GM23338 (cell line): ENCODE measurements at regions not wholly inside any gene's neighbourhood (a gene's known extent, or its start where the extent isn't known, plus 50 kb on each side); places are given as distances from the start of the nearest gene placed in this dataset.

Experiments
- ATAC-seq: fragments of 200-7000 bp; cut with Tn5 transposase; 3 replicates; pipeline ENCODE4 v1.9.1; 2020
- DNase-seq: peaks from one replicate; pipeline ENCODE4 v3.0.0-alpha.2; 2015; ENCODE audit warnings: low spot score
- H2AFZ ChIP-seq: fragments of 200-600 bp; sonication (generic); 2 replicates; pipeline ENCODE4 v1.8.0; 2016; ENCODE audit warnings: antibody characterized with exemption, mild to moderate bottlenecking, moderate library complexity
- H3F3A ChIP-seq: fragments of 200-600 bp; sonication (generic); replicated peaks from 2 replicates; pipeline ENCODE4 v1.8.0; 2017; ENCODE audit warnings: antibody characterized with exemption, mixed run types, low read depth
- H3K27ac ChIP-seq: fragments of 200-600 bp; sonication (generic); 2 replicates; pipeline ENCODE4 v1.6.1; 2016; ENCODE audit warnings: low read depth
- H3K27me3 ChIP-seq: fragments of 200-600 bp; sonication (generic); 2 replicates; pipeline ENCODE4 v1.8.0; 2016; ENCODE audit warnings: mild to moderate bottlenecking, mixed run types, moderate library complexity; ENCODE audit not compliant: insufficient read depth
- H3K36me3 ChIP-seq: fragments of 200-600 bp; sonication (generic); 2 replicates; pipeline ENCODE4 v1.8.0; 2016; ENCODE audit warnings: mild to moderate bottlenecking; ENCODE audit not compliant: insufficient read depth
- H3K4me1 ChIP-seq: fragments of 200-600 bp; sonication (generic); 2 replicates; pipeline ENCODE4 v1.8.0; 2016; ENCODE audit warnings: mild to moderate bottlenecking, moderate library complexity; ENCODE audit not compliant: insufficient read depth
- H3K4me2 ChIP-seq: fragments of 200-600 bp; sonication (generic); 2 replicates; pipeline ENCODE4 v1.7.1; 2017; ENCODE audit warnings: mixed run types
- H3K4me3 ChIP-seq: fragments of 200-600 bp; sonication (generic); 2 replicates; pipeline ENCODE4 v1.6.1; 2016; ENCODE audit warnings: mixed run types
- H3K79me2 ChIP-seq: fragments of 200-600 bp; sonication (generic); replicated peaks from 2 replicates; pipeline ENCODE4 v1.8.0; 2017; ENCODE audit warnings: mild to moderate bottlenecking; ENCODE audit not compliant: insufficient read depth
- H3K9me2 ChIP-seq: fragments of 200-600 bp; sonication (generic); 2 replicates; pipeline ENCODE4 v1.8.0; 2017; ENCODE audit not compliant: insufficient read depth
- H4K20me1 ChIP-seq: fragments of 200-600 bp; sonication (generic); replicated peaks from 2 replicates; pipeline ENCODE4 v1.8.0; 2017; ENCODE audit warnings: mild to moderate bottlenecking; ENCODE audit not compliant: insufficient read depth
- H3K27ac Mint-ChIP-seq: 2 replicates; pipeline ENCODE4 v1.8.0; 2020; ENCODE audit warnings: inconsistent platforms, mild to moderate bottlenecking, moderate library complexity, mixed read lengths
- H3K27me3 Mint-ChIP-seq: 3 replicates; pipeline ENCODE4 v1.8.0; 2022; ENCODE audit warnings: low read depth, mild to moderate bottlenecking, moderate library complexity, mixed read lengths, inconsistent platforms; ENCODE audit not compliant: insufficient read depth, poor library complexity
- H3K36me3 Mint-ChIP-seq: 3 replicates; pipeline ENCODE4 v1.8.0; 2021; ENCODE audit warnings: low read depth, mild to moderate bottlenecking, inconsistent platforms, moderate library complexity, mixed read lengths
- H3K4me1 Mint-ChIP-seq: 3 replicates; pipeline ENCODE4 v1.8.0; 2020; ENCODE audit warnings: mild to moderate bottlenecking, inconsistent platforms, mixed read lengths
- H3K4me3 Mint-ChIP-seq: 3 replicates; pipeline ENCODE4 v1.8.0; 2021; ENCODE audit warnings: moderate library complexity, mild to moderate bottlenecking, inconsistent platforms, mixed read lengths
- H3K9me3 Mint-ChIP-seq: 3 replicates; pipeline ENCODE4 v1.8.0; 2020; ENCODE audit warnings: moderate library complexity, mild to moderate bottlenecking, inconsistent platforms, mixed read lengths
- CREB1 ChIP-seq: fragments of 250-450 bp; sonication (Bioruptor Pico); IDR thresholded peaks from 2 replicates; pipeline ENCODE4 v1.5.0; 2020; ENCODE audit warnings: low read depth, mild to moderate bottlenecking, moderate library complexity
- CTCF ChIP-seq, 2 experiments: fragments of 200-600 bp in 1 of 2; sonication (generic) in 1 of 2; conservative IDR thresholded peaks; 2 replicates each; pipeline versions ENCODE4 v1.5.1 to v1.6.1; 2016 to 2017; ENCODE audit warnings: antibody characterized with exemption in 2 of 2, low read depth in 2 of 2, mild to moderate bottlenecking in 2 of 2, moderate library complexity in 1 of 2
- ETS1 ChIP-seq: IDR thresholded peaks from 2 replicates; pipeline ENCODE4 v1.6.1; 2016; ENCODE audit warnings: antibody characterized with exemption
- EZH2 ChIP-seq: fragments of 200-600 bp; sonication (generic); IDR thresholded peaks from one replicate; pipeline ENCODE4 v1.8.0; 2017; ENCODE audit warnings: antibody characterized with exemption, mild to moderate bottlenecking, low read depth; ENCODE audit not compliant: unreplicated experiment
- EZH2phosphoT487 ChIP-seq: fragments of 200-600 bp; sonication (generic); IDR thresholded peaks from one replicate; pipeline ENCODE4 v1.8.1; 2018; ENCODE audit warnings: antibody characterized with exemption; ENCODE audit not compliant: unreplicated experiment
- JUNB ChIP-seq: IDR thresholded peaks from one replicate; pipeline ENCODE4 v1.6.1; 2016; ENCODE audit warnings: antibody characterized with exemption; ENCODE audit not compliant: unreplicated experiment
- NANOG ChIP-seq: IDR thresholded peaks from 2 replicates; pipeline ENCODE4 v1.6.1; 2016; ENCODE audit warnings: antibody characterized with exemption, borderline replicate concordance
- POLR2AphosphoS5 ChIP-seq: IDR thresholded peaks from 2 replicates; pipeline ENCODE4 v1.6.1; 2016; ENCODE audit warnings: antibody characterized with exemption, low read depth
- REST ChIP-seq: IDR thresholded peaks from one replicate; pipeline ENCODE4 v1.6.1; 2018; ENCODE audit warnings: antibody characterized with exemption; ENCODE audit not compliant: unreplicated experiment
- STAT1 ChIP-seq: IDR thresholded peaks from one replicate; pipeline ENCODE4 v1.6.1; 2016; ENCODE audit warnings: antibody characterized with exemption; ENCODE audit not compliant: unreplicated experiment
- ZNF114 ChIP-seq: fragments of 250-450 bp; sonication (Bioruptor Pico); IDR thresholded peaks from 2 replicates; pipeline ENCODE4 v1.5.0; 2020; ENCODE audit warnings: mild to moderate bottlenecking, moderate library complexity
- ZNF331 ChIP-seq: fragments of 250-450 bp; sonication (Bioruptor Pico); IDR thresholded peaks from 2 replicates; pipeline ENCODE4 v1.5.0; 2020; ENCODE audit warnings: low read depth, mild to moderate bottlenecking, moderate library complexity
- ZNF462 ChIP-seq: fragments of 250-450 bp; sonication (Bioruptor Pico); IDR thresholded peaks from 2 replicates; pipeline ENCODE4 v1.5.0; 2020; ENCODE audit warnings: mild to moderate bottlenecking, moderate library complexity

- H3K27ac ChIP-seq = no peak overlapping the region
- no peak for TF ChIP-seq EZH2phosphoT487
- no peak for TF ChIP-seq ZNF331 (CRISPR knock-in tag)
- TF ChIP-seq STAT1 = no peak
- no peak for TF ChIP-seq JUNB
- no peak for TF ChIP-seq REST
- no peak for TF ChIP-seq ZNF462 (CRISPR knock-in tag)
- no peak for TF ChIP-seq CREB1
- no peak for TF ChIP-seq NANOG
- no peak for TF ChIP-seq ETS1
- TF ChIP-seq POLR2AphosphoS5 = no peak
- no peak for TF ChIP-seq EZH2
- no peak for TF ChIP-seq ZNF114 (CRISPR knock-in tag)
- TF ChIP-seq CTCF (conservative IDR thresholded peaks at IDR 0.05; ENCODE audit: low read depth in 2 of 2) = no peak
- no peak overlapping the region for H3K4me2 ChIP-seq
- peaks cover 42% of the 10 kb centered on the region for H3K9me3 Mint-ChIP-seq
- H3K36me3 ChIP-seq = no peaks in the 10 kb centered on the region
- no peaks in the 10 kb centered on the region for H3K4me1 Mint-ChIP-seq
- no peak overlapping the region for H3K4me3 Mint-ChIP-seq
- no peaks in the 10 kb centered on the region for H3F3A ChIP-seq
- H3K36me3 Mint-ChIP-seq = no peaks in the 10 kb centered on the region; the same call in 2 of the 3 replicates
- no peaks in the 10 kb centered on the region for H3K79me2 ChIP-seq
- no peak overlapping the region for H3K27ac Mint-ChIP-seq
- DNase-seq (no peak), ATAC-seq (no peak)
- no peaks in the 10 kb centered on the region for H3K9me2 ChIP-seq
- H3K4me1 ChIP-seq = no peaks in the 10 kb centered on the region
- no peaks in the 10 kb centered on the region for H3K27me3 Mint-ChIP-seq
- H4K20me1 ChIP-seq = no peaks in the 10 kb centered on the region
- H3K4me3 ChIP-seq = no peak overlapping the region
- no peak overlapping the region for H2AFZ ChIP-seq
- no peaks in the 10 kb centered on the region for H3K27me3 ChIP-seq
Observed at GRCh38 chrY:19637651-19638347, 106.7 kb downstream of the KDM5D start.
